ENCODE measurements at regions not wholly inside any gene's neighbourhood (a gene's known extent, or its start where the extent isn't known, plus 50 kb on each side); places are given as distances from the start of the nearest gene placed in this dataset.

- no peak for TF ChIP-seq CTCF (IDR thresholded peaks at IDR 0.05)
- Histone ChIP-seq H3K36me3 (replicated peaks in 1 of 2; ENCODE audit: control insufficient read depth in 1 of 2, insufficient read depth in 2 of 2, low read length in 2 of 2) (no peaks in the 10 kb centered on the region), H2AFZ (ENCODE audit: insufficient read depth, low read depth, low read length, poor library complexity, severe bottlenecking) (no peak overlapping the region), H3K9me3 (replicated peaks in 1 of 2; ENCODE audit: control insufficient read depth in 1 of 2, insufficient read depth in 1 of 2, low read length in 2 of 2) (no peaks in the 10 kb centered on the region), H3K79me2 (ENCODE audit: insufficient read depth, low read length) (no peaks in the 10 kb centered on the region), H4K20me1 (ENCODE audit: insufficient read depth, low read length) (no peaks in the 10 kb centered on the region), H3K4me1 (ENCODE audit: control insufficient read depth in 1 of 2, insufficient read depth in 2 of 2, low read length in 2 of 2) (no peaks in the 10 kb centered on the region), H3K9ac (ENCODE audit: insufficient read depth, low read length, poor library complexity, severe bottlenecking) (no peak overlapping the region), H3K27me3 (ENCODE audit: control insufficient read depth in 2 of 2, insufficient read depth in 2 of 2, low read length in 2 of 2) (no peaks in the 10 kb centered on the region), H3K4me3 (replicated peaks in 1 of 3; ENCODE audit: low read depth in 2 of 3, low read length in 3 of 3) (no peak overlapping the region), H3K27ac (ENCODE audit: low read depth in 1 of 2, low read length in 2 of 2) (no peak overlapping the region), H3K4me2 (replicated peaks; ENCODE audit: extremely low read depth, low read length, poor library complexity, severe bottlenecking) (no peak overlapping the region)
- 100% methylated on average over 1 of the region's 4 CpGs for WGBS (ENCODE audit: insufficient coverage)
- intact Hi-C loops (cut with micrococcal nuclease), result no loop called here
- no peaks in the 10 kb centered on the region for H3K36me3 Mint-ChIP-seq
- H3K4me3 Mint-ChIP-seq, result no peak overlapping the region
- H3K4me1 Mint-ChIP-seq, result no peaks in the 10 kb centered on the region
- DNase-seq, result no peak
- H3K27me3 Mint-ChIP-seq (ENCODE audit: low read depth in 3 of 3), result no peaks in the 10 kb centered on the region
- H3K27ac Mint-ChIP-seq, result no peak overlapping the region
- H3K9me3 Mint-ChIP-seq, result peaks cover 0 to 2% (median 0%) of the 10 kb centered on the region in 7 donors
Measured at GRCh38 chr6:115554060-115554459, 506.6 kb downstream of the FRK start.

DNA sequence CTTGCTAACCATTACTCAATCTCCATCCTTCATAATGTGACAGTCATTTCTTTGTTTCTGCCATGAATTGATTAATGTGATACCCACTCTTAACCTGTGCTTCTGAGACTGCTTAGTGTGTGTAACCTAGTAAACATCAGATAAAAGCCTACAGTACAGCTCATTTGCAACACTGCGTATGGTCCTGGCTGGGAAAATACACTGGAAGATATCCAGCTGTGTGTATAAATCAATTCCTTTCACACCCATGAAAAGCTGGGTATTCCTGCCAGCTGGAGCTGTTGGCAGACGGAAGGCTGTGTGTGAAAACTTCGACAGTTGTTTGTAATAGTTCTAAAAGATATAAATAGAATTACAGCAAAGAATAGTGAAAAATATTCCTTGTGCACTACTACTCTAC lies 509.2 kb downstream of the FRK start:
- Histone ChIP-seq H3K9me3 (replicated peaks in 1 of 2; ENCODE audit: control insufficient read depth in 1 of 2, insufficient read depth in 1 of 2, low read length in 2 of 2) (no peaks in the 10 kb centered on the region), H4K20me1 (ENCODE audit: insufficient read depth, low read length) (no peaks in the 10 kb centered on the region), H3K27me3 (ENCODE audit: control insufficient read depth in 2 of 2, insufficient read depth in 2 of 2, low read length in 2 of 2) (no peaks in the 10 kb centered on the region), H3K9ac (ENCODE audit: insufficient read depth, low read length, poor library complexity, severe bottlenecking) (no peak overlapping the region), H3K79me2 (ENCODE audit: insufficient read depth, low read length) (no peaks in the 10 kb centered on the region), H3K36me3 (replicated peaks in 1 of 2; ENCODE audit: control insufficient read depth in 1 of 2, insufficient read depth in 2 of 2, low read length in 2 of 2) (no peaks in the 10 kb centered on the region), H3K4me3 (replicated peaks in 1 of 3; ENCODE audit: low read depth in 2 of 3, low read length in 3 of 3) (no peak overlapping the region), H2AFZ (ENCODE audit: insufficient read depth, low read depth, low read length, poor library complexity, severe bottlenecking) (no peak overlapping the region), H3K4me2 (replicated peaks; ENCODE audit: extremely low read depth, low read length, poor library complexity, severe bottlenecking) (no peak overlapping the region), H3K4me1 (ENCODE audit: control insufficient read depth in 1 of 2, insufficient read depth in 2 of 2, low read length in 2 of 2) (no peaks in the 10 kb centered on the region), H3K27ac (ENCODE audit: low read depth in 1 of 2, low read length in 2 of 2) (no peak overlapping the region)
- no peak for DNase-seq
- Mint-ChIP-seq H3K4me1 (no peaks in the 10 kb centered on the region), H3K9me3 (peaks cover 0 to 6% (median 2%) of the 10 kb centered on the region in 7 donors), H3K4me3 (no peak overlapping the region), H3K36me3 (no peaks in the 10 kb centered on the region), H3K27me3 (ENCODE audit: low read depth in 3 of 3) (no peaks in the 10 kb centered on the region), H3K27ac (no peak overlapping the region)
- no peak for TF ChIP-seq CTCF (IDR thresholded peaks at IDR 0.05)
- 80% methylated on average over 1 of the region's 3 CpGs for WGBS (ENCODE audit: insufficient coverage)
- intact Hi-C loops (cut with micrococcal nuclease), result no loop called here
